BLaER1 treated with 17β-estradiol and CSF1 and Interleukin-3, amounts not matched to agents 10 nM and 100 nM (cell line): ENCODE measurements at regions not wholly inside any gene's neighbourhood (a gene's known extent, or its start where the extent isn't known, plus 50 kb on each side); places are given as distances from the start of the nearest gene placed in this dataset.
A peak's percentile ranks its signal among the peaks of the same experiment; 100 is the strongest.

Source experiments
- H3K27ac ChIP-seq, 11 experiments: shearing (Covaris generic); formaldehyde crosslinking; 2 replicates each; pipeline ENCODE4 v1.8.1; 2022
- H3K27me3 ChIP-seq, 11 experiments: shearing (Covaris generic); formaldehyde crosslinking; 2 replicates each; pipeline ENCODE4 v1.8.1; 2022
- H3K36me3 ChIP-seq, 11 experiments: shearing (Covaris generic); formaldehyde crosslinking; 2 replicates each; pipeline ENCODE4 v1.8.1; 2022
- H3K4me1 ChIP-seq, 10 experiments: shearing (Covaris generic); formaldehyde crosslinking; 2 replicates each; pipeline ENCODE4 v1.8.1; 2022
- H3K4me2 ChIP-seq, 11 experiments: shearing (Covaris generic); formaldehyde crosslinking; 2 replicates each; pipeline ENCODE4 v1.8.1; 2022
- H3K4me3 ChIP-seq, 10 experiments: shearing (Covaris generic); formaldehyde crosslinking; 2 replicates each; pipeline ENCODE4 v1.8.1; 2022
- H3K9ac ChIP-seq, 11 experiments: shearing (Covaris generic); formaldehyde crosslinking; 2 replicates each; pipeline ENCODE4 v1.8.1; 2022
- H3K9me3 ChIP-seq, 11 experiments: shearing (Covaris generic); formaldehyde crosslinking; replicated peaks in 1 of 11; 2 replicates each; pipeline ENCODE4 v1.8.1; 2022
- H4K20me1 ChIP-seq, 11 experiments: shearing (Covaris generic); formaldehyde crosslinking; 2 replicates each; pipeline ENCODE4 v1.8.1; 2022
- Cebpa-rat ChIP-seq, 11 experiments: shearing (Covaris generic); IDR thresholded peaks; 2 replicates each; pipeline ENCODE4 v1.8.1; 2022

GRCh38 chr13:44756276-44756810 lies 180.2 kb upstream of the TSC22D1 start:
- Histone ChIP-seq H3K4me2 (peak overlapping the region in 2 of 11 experiments; percentile 23 to 28; a peak in 2 of 22 replicates), H4K20me1 (no peaks in the 10 kb centered on the region), H3K4me1 (peaks cover 0 to 31% (median 0%) of the 10 kb centered on the region in 10 experiments; a peak in 6 of 20 replicates), H3K4me3 (no peak overlapping the region), H3K27me3 (no peaks in the 10 kb centered on the region), H3K9ac (no peak overlapping the region), H3K36me3 (no peaks in the 10 kb centered on the region), H3K27ac (no peak overlapping the region), H3K9me3 (no peaks in the 10 kb centered on the region)
- no peak for TF ChIP-seq Cebpa-rat (IDR thresholded peaks at IDR 0.05)

GRCh38 chr13:44755872-44756271 lies 179.7 kb upstream of the TSC22D1 start:
- Histone ChIP-seq H3K4me2 (peak overlapping the region in 2 of 11 experiments; percentile 23 to 28; a peak in 2 of 22 replicates), H3K4me1 (peaks cover 0 to 31% (median 0%) of the 10 kb centered on the region in 10 experiments; a peak in 6 of 20 replicates), H3K4me3 (no peak overlapping the region), H4K20me1 (no peaks in the 10 kb centered on the region), H3K36me3 (no peaks in the 10 kb centered on the region), H3K27ac (no peak overlapping the region), H3K9ac (no peak overlapping the region), H3K27me3 (no peaks in the 10 kb centered on the region), H3K9me3 (no peaks in the 10 kb centered on the region)
- no peak for TF ChIP-seq Cebpa-rat (IDR thresholded peaks at IDR 0.05)

DNA sequence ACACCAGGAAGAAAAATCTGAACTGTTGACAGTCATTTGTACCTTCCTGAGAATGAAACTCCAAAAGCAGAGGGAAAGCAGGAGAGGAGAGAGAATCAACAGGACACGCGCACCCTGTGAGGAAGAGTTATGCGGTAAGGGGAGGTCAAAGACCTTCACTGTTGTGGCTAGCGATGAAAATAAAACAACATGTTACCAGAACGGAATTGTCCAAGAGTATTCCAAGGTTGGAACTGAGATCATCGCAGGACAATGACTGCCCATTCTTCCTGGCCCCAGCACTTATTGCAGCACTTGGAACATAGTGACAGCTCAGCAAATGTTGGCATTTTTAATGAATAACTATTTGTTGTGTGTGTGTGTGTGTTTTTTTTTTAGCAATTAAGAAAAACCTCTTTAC lies 176.0 kb upstream of the TSC22D1 start:
- no peak overlapping the region for H3K27ac ChIP-seq
- no peak overlapping the region for H3K9ac ChIP-seq
- no peak for TF ChIP-seq Cebpa-rat (IDR thresholded peaks at IDR 0.05)
- H3K27me3 ChIP-seq, result no peaks in the 10 kb centered on the region
- H3K9me3 ChIP-seq, result no peaks in the 10 kb centered on the region
- no peaks in the 10 kb centered on the region for H4K20me1 ChIP-seq
- H3K4me1 ChIP-seq, result peaks cover 0 to 10% (median 0%) of the 10 kb centered on the region in 10 experiments; a peak in 3 of 20 replicates
- no peaks in the 10 kb centered on the region for H3K36me3 ChIP-seq
- H3K4me2 ChIP-seq, result no peak overlapping the region
- no peak overlapping the region for H3K4me3 ChIP-seq

- no peak for TF ChIP-seq Cebpa-rat (IDR thresholded peaks at IDR 0.05)
- no peak overlapping the region for H3K9ac ChIP-seq
- H4K20me1 ChIP-seq, result no peaks in the 10 kb centered on the region
- H3K4me2 ChIP-seq, result no peak overlapping the region
- H3K4me3 ChIP-seq, result no peak overlapping the region
- no peaks in the 10 kb centered on the region for H3K9me3 ChIP-seq
- H3K4me1 ChIP-seq, result no peaks in the 10 kb centered on the region
- H3K36me3 ChIP-seq, result no peaks in the 10 kb centered on the region
- H3K27ac ChIP-seq, result no peak overlapping the region
- no peaks in the 10 kb centered on the region for H3K27me3 ChIP-seq
Observed at GRCh38 chr13:44750630-44751029, 174.5 kb upstream of the TSC22D1 start.

GRCh38 chr13:44749906-44750305 lies 173.8 kb upstream of the TSC22D1 start:
- Histone ChIP-seq H3K36me3 (no peaks in the 10 kb centered on the region), H3K4me1 (no peaks in the 10 kb centered on the region), H3K9me3 (no peaks in the 10 kb centered on the region; a peak in 2 of 22 replicates), H3K4me2 (no peak overlapping the region), H3K27me3 (no peaks in the 10 kb centered on the region), H4K20me1 (no peaks in the 10 kb centered on the region), H3K27ac (no peak overlapping the region), H3K4me3 (no peak overlapping the region), H3K9ac (no peak overlapping the region)
- no peak for TF ChIP-seq Cebpa-rat (IDR thresholded peaks at IDR 0.05)

GRCh38 chr13:44748439-44748838 lies 172.3 kb upstream of the TSC22D1 start:
- Histone ChIP-seq H3K4me3 (no peak overlapping the region), H3K9ac (no peak overlapping the region), H3K4me2 (no peak overlapping the region), H4K20me1 (no peaks in the 10 kb centered on the region), H3K27me3 (no peaks in the 10 kb centered on the region), H3K27ac (no peak overlapping the region), H3K4me1 (no peaks in the 10 kb centered on the region), H3K9me3 (peaks cover 5 to 14% (median 10%) of the 10 kb centered on the region in 11 experiments; a peak in 17 of 22 replicates), H3K36me3 (no peaks in the 10 kb centered on the region)
- no peak for TF ChIP-seq Cebpa-rat (IDR thresholded peaks at IDR 0.05)

DNA sequence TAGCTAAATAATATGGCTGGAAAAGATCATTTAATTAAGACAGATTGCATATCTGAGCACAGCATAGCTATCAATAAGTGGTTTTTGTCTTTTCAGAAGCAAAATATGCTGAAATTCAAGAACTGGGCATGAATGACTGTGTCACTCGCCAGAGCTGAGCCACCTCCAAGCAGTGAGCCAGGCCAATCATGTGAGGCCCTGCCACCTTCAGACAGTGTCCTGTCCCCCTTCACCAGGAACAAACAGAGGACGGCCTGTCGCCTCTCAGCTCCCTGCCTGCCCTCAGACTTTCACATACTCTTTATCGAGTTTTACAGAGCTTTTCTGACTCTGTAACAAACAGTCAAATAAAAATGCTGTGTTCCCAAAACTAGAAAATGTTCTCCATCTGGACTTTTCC lies 171.0 kb upstream of the TSC22D1 start:
- H3K36me3 ChIP-seq, result no peaks in the 10 kb centered on the region
- H3K4me3 ChIP-seq, result no peak overlapping the region
- no peak overlapping the region for H3K27ac ChIP-seq
- H3K27me3 ChIP-seq, result no peaks in the 10 kb centered on the region
- TF ChIP-seq Cebpa-rat (IDR thresholded peaks at IDR 0.05), result no peak
- no peaks in the 10 kb centered on the region for H3K4me1 ChIP-seq
- H4K20me1 ChIP-seq, result no peaks in the 10 kb centered on the region
- H3K4me2 ChIP-seq, result no peak overlapping the region
- no peak overlapping the region for H3K9ac ChIP-seq
- H3K9me3 ChIP-seq, result peaks cover 5 to 22% (median 15%) of the 10 kb centered on the region in 11 experiments; a peak in 17 of 22 replicates

- Histone ChIP-seq H3K27me3 (no peaks in the 10 kb centered on the region), H4K20me1 (no peaks in the 10 kb centered on the region), H3K9me3 (peaks cover 5 to 22% (median 15%) of the 10 kb centered on the region in 11 experiments; a peak in 17 of 22 replicates), H3K27ac (no peak overlapping the region), H3K9ac (no peak overlapping the region), H3K4me2 (no peak overlapping the region), H3K4me1 (no peaks in the 10 kb centered on the region), H3K4me3 (no peak overlapping the region), H3K36me3 (no peaks in the 10 kb centered on the region)
- no peak for TF ChIP-seq Cebpa-rat (IDR thresholded peaks at IDR 0.05)
Observed at GRCh38 chr13:44746690-44747089, 170.6 kb upstream of the TSC22D1 start.

DNA sequence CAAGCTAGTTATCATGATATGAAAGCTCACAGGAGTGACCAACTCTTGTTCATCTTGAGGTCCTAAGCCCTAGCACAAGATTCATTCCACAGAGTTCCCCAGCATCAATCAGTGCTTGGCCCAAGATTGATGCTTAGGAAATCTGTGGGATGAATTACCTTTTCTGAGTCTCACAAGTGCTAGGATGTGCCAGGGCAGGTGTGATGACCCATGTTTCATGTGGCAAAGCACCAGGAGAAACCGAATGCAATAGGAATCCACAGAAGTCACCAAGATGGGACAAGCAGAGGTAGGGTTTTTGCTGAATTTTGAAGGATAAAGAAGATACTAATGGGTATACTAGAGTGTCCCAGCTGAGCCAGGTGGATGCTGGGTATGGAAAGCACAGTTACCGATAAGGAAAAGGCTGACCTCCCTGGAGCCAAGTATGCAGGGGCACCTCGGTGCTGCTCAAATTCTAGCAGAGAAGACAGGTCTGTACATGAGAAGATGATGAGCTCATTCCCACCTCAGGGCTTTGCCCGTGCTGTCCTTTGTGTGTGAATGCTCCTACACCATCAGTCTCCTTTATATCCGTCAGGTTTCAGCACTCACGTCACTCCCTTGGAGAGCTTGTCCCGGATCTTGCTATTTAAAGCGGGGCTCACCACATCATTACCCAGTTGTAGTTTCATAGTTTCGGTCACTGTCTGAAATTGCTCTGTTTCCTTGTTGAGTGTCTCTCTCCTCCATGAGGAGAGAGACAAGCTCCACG lies 168.9 kb upstream of the TSC22D1 start:
- no peak overlapping the region for H3K4me2 ChIP-seq
- TF ChIP-seq Cebpa-rat (IDR thresholded peaks at IDR 0.05), result no peak

DNA sequence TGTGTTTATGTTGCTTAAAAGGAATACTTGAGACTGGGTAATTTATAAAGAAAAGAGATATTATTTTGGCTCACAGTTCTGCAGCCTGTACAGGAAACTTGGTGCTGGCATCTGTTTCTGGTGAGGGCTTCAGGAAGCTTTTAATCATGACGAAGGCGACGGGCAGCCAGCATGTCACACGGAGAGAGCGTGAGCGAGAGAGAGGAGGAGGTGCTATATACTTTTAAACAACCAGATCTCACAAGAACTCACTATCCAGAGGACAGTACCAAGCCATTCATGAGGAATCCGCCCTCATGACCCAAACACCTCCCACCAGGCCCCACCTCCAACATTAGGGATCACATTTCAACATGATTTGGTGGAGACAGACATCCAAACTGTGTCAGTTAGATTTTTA lies 163.4 kb upstream of the TSC22D1 start:
- peaks cover 5 to 22% (median 12%) of the 10 kb centered on the region in 11 experiments; a peak in 17 of 22 replicates for H3K9me3 ChIP-seq
- no peak overlapping the region for H3K9ac ChIP-seq
- no peak overlapping the region for H3K4me2 ChIP-seq
- H3K4me3 ChIP-seq, result no peak overlapping the region
- no peaks in the 10 kb centered on the region for H3K27me3 ChIP-seq
- no peaks in the 10 kb centered on the region for H3K4me1 ChIP-seq
- H3K27ac ChIP-seq, result no peak overlapping the region
- TF ChIP-seq Cebpa-rat (IDR thresholded peaks at IDR 0.05), result no peak
- H4K20me1 ChIP-seq, result no peaks in the 10 kb centered on the region
- no peaks in the 10 kb centered on the region for H3K36me3 ChIP-seq

More for the DNA sequence above, 168.9 kb upstream of the TSC22D1 start:
- no peaks in the 10 kb centered on the region for H3K4me1 ChIP-seq
- no peaks in the 10 kb centered on the region for H3K36me3 ChIP-seq
- H3K27me3 ChIP-seq, result no peaks in the 10 kb centered on the region
- peaks cover 5 to 22% (median 15%) of the 10 kb centered on the region in 11 experiments; a peak in 17 of 22 replicates for H3K9me3 ChIP-seq
- H4K20me1 ChIP-seq, result no peaks in the 10 kb centered on the region
- no peak overlapping the region for H3K4me3 ChIP-seq
- no peak overlapping the region for H3K27ac ChIP-seq
- no peak overlapping the region for H3K9ac ChIP-seq
